ENCODE measurements at regions not wholly inside any gene's neighbourhood (a gene's known extent, or its start where the extent isn't known, plus 50 kb on each side); places are given as distances from the start of the nearest gene placed in this dataset.

- no peaks in the 10 kb centered on the region for H3K27me3 ChIP-seq (ENCODE audit: control insufficient read depth, low read length)
- no peak for TF ChIP-seq EZH2phosphoT487 (IDR thresholded peaks at IDR 0.05; ENCODE audit: borderline replicate concordance, low read length)
- no peak for TF ChIP-seq CTCF (IDR thresholded peaks at IDR 0.05; ENCODE audit: low read depth, low read length, poor library complexity, severe bottlenecking)
- no peaks in the 10 kb centered on the region for H3K9me3 ChIP-seq (ENCODE audit: control insufficient read depth, insufficient read depth, low read length)
These were observed 578.2 kb downstream of the ANKRD7 start for GRCh38 chr7:118802726-118803125.

GRCh38 chr7:118826246-118826645 lies 601.7 kb downstream of the ANKRD7 start:
- Histone ChIP-seq H3K9me2 (replicated peaks; ENCODE audit: control insufficient read depth, low read length) (no peaks in the 10 kb centered on the region), H3K9me3 (ENCODE audit: control insufficient read depth, insufficient read depth, low read length) (no peaks in the 10 kb centered on the region; the same call in 1 of the 2 replicates), H3K79me2 (ENCODE audit: control insufficient read depth, low read length) (no peaks in the 10 kb centered on the region), H3K27me3 (ENCODE audit: control insufficient read depth, low read length) (no peaks in the 10 kb centered on the region), H4K20me1 (ENCODE audit: control insufficient read depth, insufficient read depth, low read depth, low read length) (no peaks in the 10 kb centered on the region), H3K4me3 (ENCODE audit: low read length) (no peak overlapping the region), H3K36me3 (ENCODE audit: control insufficient read depth, low read length) (no peaks in the 10 kb centered on the region), H3K4me1 (ENCODE audit: control insufficient read depth, low read length) (no peaks in the 10 kb centered on the region), H3F3A (ENCODE audit: control insufficient read depth, insufficient read depth) (no peaks in the 10 kb centered on the region), H3K4me2 (ENCODE audit: low read length) (no peak overlapping the region), H3K27ac (ENCODE audit: low read depth, low read length) (no peak overlapping the region)
- no peak for TF ChIP-seq CTCF (IDR thresholded peaks at IDR 0.05; ENCODE audit: low read depth, low read length, poor library complexity, severe bottlenecking)
- TF ChIP-seq EZH2phosphoT487 (IDR thresholded peaks at IDR 0.05; ENCODE audit: borderline replicate concordance, low read length): no peak

More at GRCh38 chr7:118802726-118803125, 578.2 kb downstream of the ANKRD7 start:
- H3K4me3 ChIP-seq (ENCODE audit: low read length): no peak overlapping the region
- H4K20me1 ChIP-seq (ENCODE audit: control insufficient read depth, insufficient read depth, low read depth, low read length): no peaks in the 10 kb centered on the region
- H3F3A ChIP-seq (ENCODE audit: control insufficient read depth, insufficient read depth): no peaks in the 10 kb centered on the region
- no peaks in the 10 kb centered on the region for H3K9me2 ChIP-seq (replicated peaks; ENCODE audit: control insufficient read depth, low read length)
- H3K36me3 ChIP-seq (ENCODE audit: control insufficient read depth, low read length): no peaks in the 10 kb centered on the region
- no peak overlapping the region for H3K4me2 ChIP-seq (ENCODE audit: low read length)
- H3K27ac ChIP-seq (ENCODE audit: low read depth, low read length): no peak overlapping the region
- no peaks in the 10 kb centered on the region for H3K79me2 ChIP-seq (ENCODE audit: control insufficient read depth, low read length)
- H3K4me1 ChIP-seq (ENCODE audit: control insufficient read depth, low read length): no peaks in the 10 kb centered on the region

GRCh38 chr7:118836933-118837332 lies 612.4 kb downstream of the ANKRD7 start:
- H3K9me2 ChIP-seq (replicated peaks; ENCODE audit: control insufficient read depth, low read length): no peaks in the 10 kb centered on the region
- H3K27ac ChIP-seq (ENCODE audit: low read depth, low read length): no peak overlapping the region
- H3K9me3 ChIP-seq (ENCODE audit: control insufficient read depth, insufficient read depth, low read length): peaks cover 6% of the 10 kb centered on the region; the same call in 1 of the 2 replicates
- TF ChIP-seq EZH2phosphoT487 (IDR thresholded peaks at IDR 0.05; ENCODE audit: borderline replicate concordance, low read length) (no peak), CTCF (IDR thresholded peaks at IDR 0.05; ENCODE audit: low read depth, low read length, poor library complexity, severe bottlenecking) (no peak)
- H3K79me2 ChIP-seq (ENCODE audit: control insufficient read depth, low read length): no peaks in the 10 kb centered on the region
- H3K36me3 ChIP-seq (ENCODE audit: control insufficient read depth, low read length): no peaks in the 10 kb centered on the region
- no peaks in the 10 kb centered on the region for H3K4me1 ChIP-seq (ENCODE audit: control insufficient read depth, low read length)
- no peaks in the 10 kb centered on the region for H4K20me1 ChIP-seq (ENCODE audit: control insufficient read depth, insufficient read depth, low read depth, low read length)
- H3F3A ChIP-seq (ENCODE audit: control insufficient read depth, insufficient read depth): no peaks in the 10 kb centered on the region
- H3K4me2 ChIP-seq (ENCODE audit: low read length): no peak overlapping the region
- H3K27me3 ChIP-seq (ENCODE audit: control insufficient read depth, low read length): no peaks in the 10 kb centered on the region
- H3K4me3 ChIP-seq (ENCODE audit: low read length): no peak overlapping the region

Data from DOHH2 (cell line).